Panc1 (cell line): ENCODE measurements at regions not wholly inside any gene's neighbourhood (a gene's known extent, or its start where the extent isn't known, plus 50 kb on each side); places are given as distances from the start of the nearest gene placed in this dataset.

Experiments used
- POLR2AphosphoS5 ChIP-seq: IDR thresholded peaks from 2 replicates; pipeline ENCODE4 v1.6.1; 2012; ENCODE audit warnings: mild to moderate bottlenecking, low read depth, low read length, moderate library complexity
- TCF7L2 ChIP-seq: IDR thresholded peaks from 2 replicates; pipeline ENCODE4 v1.6.1; 2011; ENCODE audit warnings: mild to moderate bottlenecking, low read depth, low read length, inconsistent platforms
- TF ChIP-seq, protein P1 (sequence below): fragments of 450-650 bp; IDR thresholded peaks from 2 replicates; pipeline ENCODE4 v1.5.1; 2017; ENCODE audit warnings: mild to moderate bottlenecking

GRCh38 chrX:125769628-125770027, 396.5 kb downstream of the DCAF12L2 start:
- TF ChIP-seq, protein P1, sequence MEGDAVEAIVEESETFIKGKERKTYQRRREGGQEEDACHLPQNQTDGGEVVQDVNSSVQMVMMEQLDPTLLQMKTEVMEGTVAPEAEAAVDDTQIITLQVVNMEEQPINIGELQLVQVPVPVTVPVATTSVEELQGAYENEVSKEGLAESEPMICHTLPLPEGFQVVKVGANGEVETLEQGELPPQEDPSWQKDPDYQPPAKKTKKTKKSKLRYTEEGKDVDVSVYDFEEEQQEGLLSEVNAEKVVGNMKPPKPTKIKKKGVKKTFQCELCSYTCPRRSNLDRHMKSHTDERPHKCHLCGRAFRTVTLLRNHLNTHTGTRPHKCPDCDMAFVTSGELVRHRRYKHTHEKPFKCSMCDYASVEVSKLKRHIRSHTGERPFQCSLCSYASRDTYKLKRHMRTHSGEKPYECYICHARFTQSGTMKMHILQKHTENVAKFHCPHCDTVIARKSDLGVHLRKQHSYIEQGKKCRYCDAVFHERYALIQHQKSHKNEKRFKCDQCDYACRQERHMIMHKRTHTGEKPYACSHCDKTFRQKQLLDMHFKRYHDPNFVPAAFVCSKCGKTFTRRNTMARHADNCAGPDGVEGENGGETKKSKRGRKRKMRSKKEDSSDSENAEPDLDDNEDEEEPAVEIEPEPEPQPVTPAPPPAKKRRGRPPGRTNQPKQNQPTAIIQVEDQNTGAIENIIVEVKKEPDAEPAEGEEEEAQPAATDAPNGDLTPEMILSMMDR: no peak
- no peak for TF ChIP-seq POLR2AphosphoS5
- no peak for TF ChIP-seq TCF7L2
